Vagina (tissue), 2 donors: ENCODE measurements at regions not wholly inside any gene's neighbourhood (a gene's known extent, or its start where the extent isn't known, plus 50 kb on each side); places are given as distances from the start of the nearest gene placed in this dataset.

ENCODE experiments used
- CTCF ChIP-seq, 3 experiments: fragments of 450-650 bp in 2 of 3; fragments of 200-600 bp in 1 of 3; sonication (generic) in 1 of 3; IDR thresholded peaks; one replicate each; pipeline ENCODE4 v1.5.1; 2017 to 2019; ENCODE audit warnings: antibody characterized with exemption in 3 of 3, mild to moderate bottlenecking in 2 of 3, moderate library complexity in 2 of 3
- POLR2A ChIP-seq, 2 donors: fragments of 450-650 bp; IDR thresholded peaks; one replicate each; pipeline ENCODE4 v1.6.1; 2017; ENCODE audit warnings: antibody characterized with exemption in 2 of 2, mild to moderate bottlenecking in 2 of 2, moderate library complexity in 2 of 2
- POLR2AphosphoS5 ChIP-seq, 2 donors: sonication (generic); formaldehyde crosslinking; IDR thresholded peaks; one replicate each; pipeline ENCODE4 v1.9.0; 2017; ENCODE audit warnings: antibody characterized with exemption in 2 of 2, mild to moderate bottlenecking in 2 of 2, low read depth in 1 of 2; ENCODE audit not compliant: insufficient read depth in 1 of 2

GRCh38 chr2:180177534-180177933, 170.4 kb upstream of the CWC22 start:
- TF ChIP-seq CTCF (IDR thresholded peaks at IDR 0.05) (no peak), POLR2A (IDR thresholded peaks at IDR 0.05) (no peak), POLR2AphosphoS5 (IDR thresholded peaks at IDR 0.05; ENCODE audit: insufficient read depth in 1 of 2, low read depth in 1 of 2) (no peak)
